ENCODE measurements at regions not wholly inside any gene's neighbourhood (a gene's known extent, or its start where the extent isn't known, plus 50 kb on each side); places are given as distances from the start of the nearest gene placed in this dataset.

GRCh38 chrX:130999360-130999759, 58.8 kb upstream of the ARHGAP36 start:
- no peak for DNase-seq
- Mint-ChIP-seq H3K9me3 (peaks cover 0 to 3% of the 10 kb centered on the region in 2 experiments; a peak in 1 of 5 replicates), H3K4me3 (no peak overlapping the region), H3K36me3 (ENCODE audit: insufficient read depth in 1 of 3, low read depth in 3 of 3) (no peaks in the 10 kb centered on the region), H3K27me3 (ENCODE audit: low read depth) (peaks cover 36% of the 10 kb centered on the region), H3K27ac (no peak overlapping the region), H3K4me1 (no peaks in the 10 kb centered on the region)
- Histone ChIP-seq H3K56ac (ENCODE audit: insufficient read length, low read depth, low read length) (no peak overlapping the region), H2BK12ac (ENCODE audit: insufficient read length, low read depth, low read length) (no peak overlapping the region), H3K27ac (ENCODE audit: insufficient read length, low read depth, low read length) (no peak overlapping the region), H3K9ac (ENCODE audit: extremely low read depth, insufficient read length, low read length) (no peak overlapping the region), H4K8ac (replicated peaks; ENCODE audit: insufficient read length, low read depth, low read length) (no peak overlapping the region), H2AFZ (ENCODE audit: low read length) (no peak overlapping the region), H2BK15ac (ENCODE audit: low read depth, low read length) (no peak overlapping the region), H3K18ac (ENCODE audit: insufficient read length, low read depth, low read length) (no peak overlapping the region), H2BK20ac (ENCODE audit: low read depth, low read length, poor library complexity, severe bottlenecking) (no peak overlapping the region), H3K4me2 (ENCODE audit: insufficient read depth, insufficient read length, low read length) (no peak overlapping the region), H3T11ph (ENCODE audit: low read length) (no peak overlapping the region), H4K91ac (ENCODE audit: insufficient read length, low read depth, low read length) (no peak overlapping the region), H3K79me2 (ENCODE audit: insufficient read depth, low read length) (no peaks in the 10 kb centered on the region), H3K14ac (ENCODE audit: insufficient read depth, low read length) (no peak overlapping the region), H2BK120ac (ENCODE audit: low read depth, low read length, poor library complexity, severe bottlenecking) (no peak overlapping the region), H4K20me1 (ENCODE audit: control insufficient read depth, insufficient read depth, insufficient read length) (no peaks in the 10 kb centered on the region), H3K9me3 (ENCODE audit: control insufficient read depth, low read depth, low read length) (no peaks in the 10 kb centered on the region), H3K4me1 (ENCODE audit: insufficient read depth, low read length) (no peaks in the 10 kb centered on the region), H4K5ac (ENCODE audit: insufficient read length, low read depth, low read length) (no peak overlapping the region), H3K23ac (ENCODE audit: insufficient read length, low read depth, low read length) (no peak overlapping the region), H3K4ac (ENCODE audit: low read depth, low read length) (no peak overlapping the region), H3K23me2 (ENCODE audit: insufficient read length, low read depth, low read length, poor library complexity, severe bottlenecking) (no peaks in the 10 kb centered on the region), H3K27me3 (ENCODE audit: insufficient read depth, low read length) (peaks cover 2% of the 10 kb centered on the region; the same call in 1 of the 2 replicates), H2BK5ac (ENCODE audit: insufficient read length, low read length) (no peak overlapping the region), H3K79me1 (ENCODE audit: insufficient read depth, low read depth, low read length, poor library complexity, severe bottlenecking) (no peaks in the 10 kb centered on the region), H2AK5ac (ENCODE audit: insufficient read length, low read length) (no peak overlapping the region)
- TF ChIP-seq, protein P1, sequence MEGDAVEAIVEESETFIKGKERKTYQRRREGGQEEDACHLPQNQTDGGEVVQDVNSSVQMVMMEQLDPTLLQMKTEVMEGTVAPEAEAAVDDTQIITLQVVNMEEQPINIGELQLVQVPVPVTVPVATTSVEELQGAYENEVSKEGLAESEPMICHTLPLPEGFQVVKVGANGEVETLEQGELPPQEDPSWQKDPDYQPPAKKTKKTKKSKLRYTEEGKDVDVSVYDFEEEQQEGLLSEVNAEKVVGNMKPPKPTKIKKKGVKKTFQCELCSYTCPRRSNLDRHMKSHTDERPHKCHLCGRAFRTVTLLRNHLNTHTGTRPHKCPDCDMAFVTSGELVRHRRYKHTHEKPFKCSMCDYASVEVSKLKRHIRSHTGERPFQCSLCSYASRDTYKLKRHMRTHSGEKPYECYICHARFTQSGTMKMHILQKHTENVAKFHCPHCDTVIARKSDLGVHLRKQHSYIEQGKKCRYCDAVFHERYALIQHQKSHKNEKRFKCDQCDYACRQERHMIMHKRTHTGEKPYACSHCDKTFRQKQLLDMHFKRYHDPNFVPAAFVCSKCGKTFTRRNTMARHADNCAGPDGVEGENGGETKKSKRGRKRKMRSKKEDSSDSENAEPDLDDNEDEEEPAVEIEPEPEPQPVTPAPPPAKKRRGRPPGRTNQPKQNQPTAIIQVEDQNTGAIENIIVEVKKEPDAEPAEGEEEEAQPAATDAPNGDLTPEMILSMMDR (conservative IDR thresholded peaks at IDR 0.05): no peak
- WGBS (ENCODE audit: extremely low coverage, insufficient read length, low lambda C conversion rate): no CpG with 5 or more reads among the region's 1 CpG

All from H9 (cell line).